GM12873 (cell line): ENCODE measurements at regions not wholly inside any gene's neighbourhood (a gene's known extent, or its start where the extent isn't known, plus 50 kb on each side); places are given as distances from the start of the nearest gene placed in this dataset.

Source experiments
- CTCF ChIP-seq: IDR thresholded peaks from 2 replicates; pipeline ENCODE4 v1.5.1; 2012; ENCODE audit warnings: low read depth, mild to moderate bottlenecking, moderate library complexity, low read length, control low read depth; ENCODE audit not compliant: insufficient read depth; ENCODE audit errors: missing control alignments

GRCh38 chr11:42544726-42545125 lies 767.1 kb upstream of the API5 start:
- no peak for TF ChIP-seq CTCF

- TF ChIP-seq CTCF = no peak
Measured at GRCh38 chr11:42545954-42546353, 765.8 kb upstream of the API5 start.

- no peak for TF ChIP-seq CTCF
Measured at GRCh38 chr11:42552786-42553185, 759.0 kb upstream of the API5 start.

- TF ChIP-seq CTCF = no peak
Measured at GRCh38 chr11:42555190-42555589, 756.6 kb upstream of the API5 start.

GRCh38 chr11:42571131-42571877 lies 740.5 kb upstream of the API5 start:
- TF ChIP-seq CTCF = no peak

GRCh38 chr11:42571878-42572610 lies 739.8 kb upstream of the API5 start:
- no peak for TF ChIP-seq CTCF

GRCh38 chr11:42576318-42576717 lies 735.5 kb upstream of the API5 start:
- no peak for TF ChIP-seq CTCF
